DOHH2 (cell line): ENCODE measurements at regions not wholly inside any gene's neighbourhood (a gene's known extent, or its start where the extent isn't known, plus 50 kb on each side); places are given as distances from the start of the nearest gene placed in this dataset.

Experiments used
- CTCF ChIP-seq: fragments of 200-600 bp; sonication (generic); IDR thresholded peaks from one replicate; pipeline ENCODE4 v1.5.1; 2014; ENCODE audit warnings: antibody characterized with exemption, mild to moderate bottlenecking, low read depth, low read length; ENCODE audit not compliant: poor library complexity, severe bottlenecking
- EZH2phosphoT487 ChIP-seq: fragments of 200-600 bp; sonication (generic); IDR thresholded peaks from 2 replicates; pipeline ENCODE4 v1.6.1; 2017; ENCODE audit warnings: borderline replicate concordance, mild to moderate bottlenecking, antibody characterized with exemption, low read length, moderate library complexity, mixed read lengths

- TF ChIP-seq CTCF, result no peak
- TF ChIP-seq EZH2phosphoT487, result no peak
Measured at GRCh38 chr18:1425679-1426078, 521.0 kb downstream of the ADCYAP1 start.
